ENCODE measurements at regions not wholly inside any gene's neighbourhood (a gene's known extent, or its start where the extent isn't known, plus 50 kb on each side); places are given as distances from the start of the nearest gene placed in this dataset.

DNA sequence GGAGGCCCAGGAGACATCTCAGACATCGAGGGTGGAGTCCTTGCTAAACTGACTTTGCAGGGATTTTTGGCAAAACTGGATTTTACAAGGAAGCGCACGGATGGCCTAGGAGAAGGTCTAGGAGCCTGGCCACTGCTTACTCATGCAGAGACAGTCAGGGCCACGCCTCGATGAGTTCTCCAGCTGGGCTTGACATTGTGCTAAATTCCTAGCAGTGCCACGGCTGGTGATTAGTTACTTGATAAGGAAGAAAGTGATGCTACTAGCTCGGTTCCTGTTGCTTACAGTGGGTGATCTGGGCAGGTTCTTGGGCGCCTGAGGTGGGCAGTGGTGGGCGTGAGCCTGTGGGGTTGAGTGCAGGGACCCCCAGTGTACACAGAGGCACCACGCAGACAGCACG is 143.4 kb downstream of the SOX1 start:
- FAIRE-seq (no peak), DNase-seq (ENCODE audit: low read depth, low spot score) (no peak)
- no peaks in the 10 kb centered on the region for H3K27me3 ChIP-seq (ENCODE audit: control insufficient read depth in 2 of 2, insufficient read depth in 2 of 2, low read length in 2 of 2)
- no peaks in the 10 kb centered on the region for H3K4me1 ChIP-seq (ENCODE audit: control insufficient read depth, extremely low read depth, insufficient read depth, low read length)
- no peak overlapping the region for H3K9ac ChIP-seq (replicated peaks; ENCODE audit: extremely low read depth, insufficient read depth, low read length)
- H3K79me2 ChIP-seq (ENCODE audit: control insufficient read depth, insufficient read depth, low read length), result no peaks in the 10 kb centered on the region
- dilution Hi-C loops (cut with MboI; ENCODE audit: extremely low pct_ligation_motif_present, low sequenced_read_pairs) (no loop called here), intact Hi-C loops (cut with micrococcal nuclease) (no loop called here)
- no peak overlapping the region for H3K4me3 ChIP-seq (replicated peaks in 1 of 3; ENCODE audit: insufficient read depth in 1 of 3, low read depth in 1 of 3, low read length in 3 of 3)
- H3K4me2 ChIP-seq (ENCODE audit: insufficient read depth, low read length), result no peak overlapping the region
- POLR2A ChIA-PET, result no interaction called here
- no peaks in the 10 kb centered on the region for H3K9me1 ChIP-seq (replicated peaks; ENCODE audit: control insufficient read depth, extremely low read depth, insufficient read depth, low read length)
- CTCF ChIA-PET, result no interaction called here
- no peaks in the 10 kb centered on the region for H4K20me1 ChIP-seq (replicated peaks; ENCODE audit: control insufficient read depth, extremely low read depth, insufficient read depth, low read length)
- H3K36me3 ChIP-seq (ENCODE audit: control insufficient read depth in 2 of 2, extremely low read depth in 1 of 2, insufficient read depth in 2 of 2, low read length in 2 of 2), result no peaks in the 10 kb centered on the region
- no peak overlapping the region for H3K27ac ChIP-seq (ENCODE audit: insufficient read depth, low read depth, low read length)
- no peaks in the 10 kb centered on the region for H3K9me3 ChIP-seq (replicated peaks; ENCODE audit: control insufficient read depth, insufficient read depth, low read length)
- TF ChIP-seq, protein P1, sequence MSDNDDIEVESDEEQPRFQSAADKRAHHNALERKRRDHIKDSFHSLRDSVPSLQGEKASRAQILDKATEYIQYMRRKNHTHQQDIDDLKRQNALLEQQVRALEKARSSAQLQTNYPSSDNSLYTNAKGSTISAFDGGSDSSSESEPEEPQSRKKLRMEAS (IDR thresholded peaks at IDR 0.05; ENCODE audit: insufficient read depth, insufficient read length), result no peak
- TF ChIP-seq, protein P2, sequence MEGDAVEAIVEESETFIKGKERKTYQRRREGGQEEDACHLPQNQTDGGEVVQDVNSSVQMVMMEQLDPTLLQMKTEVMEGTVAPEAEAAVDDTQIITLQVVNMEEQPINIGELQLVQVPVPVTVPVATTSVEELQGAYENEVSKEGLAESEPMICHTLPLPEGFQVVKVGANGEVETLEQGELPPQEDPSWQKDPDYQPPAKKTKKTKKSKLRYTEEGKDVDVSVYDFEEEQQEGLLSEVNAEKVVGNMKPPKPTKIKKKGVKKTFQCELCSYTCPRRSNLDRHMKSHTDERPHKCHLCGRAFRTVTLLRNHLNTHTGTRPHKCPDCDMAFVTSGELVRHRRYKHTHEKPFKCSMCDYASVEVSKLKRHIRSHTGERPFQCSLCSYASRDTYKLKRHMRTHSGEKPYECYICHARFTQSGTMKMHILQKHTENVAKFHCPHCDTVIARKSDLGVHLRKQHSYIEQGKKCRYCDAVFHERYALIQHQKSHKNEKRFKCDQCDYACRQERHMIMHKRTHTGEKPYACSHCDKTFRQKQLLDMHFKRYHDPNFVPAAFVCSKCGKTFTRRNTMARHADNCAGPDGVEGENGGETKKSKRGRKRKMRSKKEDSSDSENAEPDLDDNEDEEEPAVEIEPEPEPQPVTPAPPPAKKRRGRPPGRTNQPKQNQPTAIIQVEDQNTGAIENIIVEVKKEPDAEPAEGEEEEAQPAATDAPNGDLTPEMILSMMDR (IDR thresholded peaks at IDR 0.05; ENCODE audit: extremely low read depth in 1 of 2, insufficient read depth in 1 of 2, low read depth in 1 of 2, low read length in 2 of 2), result no peak
- TF ChIP-seq FOS (IDR thresholded peaks at IDR 0.05; ENCODE audit: borderline replicate concordance, insufficient read depth, low read length), result no peak
- no peak for TF ChIP-seq GATA2 (IDR thresholded peaks at IDR 0.05; ENCODE audit: insufficient read depth, insufficient read length, low read depth, low read length)
- no peak for TF ChIP-seq POLR2AphosphoS5 (IDR thresholded peaks at IDR 0.05; ENCODE audit: insufficient read depth, low read depth, low read length)
- TF ChIP-seq MYC (IDR thresholded peaks at IDR 0.05; ENCODE audit: low read depth, low read length), result no peak
- TF ChIP-seq JUN (IDR thresholded peaks at IDR 0.05; ENCODE audit: borderline replicate concordance, insufficient read depth, insufficient read length, low read depth), result no peak
- TF ChIP-seq POLR2A (IDR thresholded peaks at IDR 0.05; ENCODE audit: low read depth, low read length), result no peak
- no peak for TF ChIP-seq EZH2 (IDR thresholded peaks at IDR 0.05; ENCODE audit: borderline replicate concordance, low read depth, low read length, severe bottlenecking)
- no TSS peak for BruUV-seq (replicated peaks)
- no peak overlapping the region for H2AFZ ChIP-seq (ENCODE audit: low read depth, low read length)
